ENCODE measurements at regions not wholly inside any gene's neighbourhood (a gene's known extent, or its start where the extent isn't known, plus 50 kb on each side); places are given as distances from the start of the nearest gene placed in this dataset.
A peak's percentile ranks its signal among the peaks of the same experiment; 100 is the strongest.

GRCh38 chr21:30104241-30104640 is 62.4 kb downstream of the CLDN17 start:
- Histone ChIP-seq H3K4me3 (ENCODE audit: low read length) (no peak overlapping the region), H3K9me3 (ENCODE audit: control insufficient read depth, low read length) (no peaks in the 10 kb centered on the region), H3K9ac (ENCODE audit: low read length) (no peak overlapping the region), H3K27me3 (replicated peaks; ENCODE audit: control insufficient read depth, insufficient read depth, low read length) (no peaks in the 10 kb centered on the region), H3K36me3 (ENCODE audit: control insufficient read depth, insufficient read depth, low read length, severe bottlenecking) (no peaks in the 10 kb centered on the region), H3K4me1 (ENCODE audit: control insufficient read depth, insufficient read depth, low read length) (peaks cover 12% of the 10 kb centered on the region)
- DNase-seq (ENCODE audit: low read depth): no peak

GRCh38 chr21:30102871-30103270 is 63.7 kb downstream of the CLDN17 start:
- DNase-seq (ENCODE audit: low read depth): no peak
- no peaks in the 10 kb centered on the region for H3K27me3 ChIP-seq (replicated peaks; ENCODE audit: control insufficient read depth, insufficient read depth, low read length)
- no peak overlapping the region for H3K9ac ChIP-seq (ENCODE audit: low read length)
- H3K4me3 ChIP-seq (ENCODE audit: low read length): no peak overlapping the region
- peaks cover 12% of the 10 kb centered on the region for H3K4me1 ChIP-seq (ENCODE audit: control insufficient read depth, insufficient read depth, low read length)
- no peaks in the 10 kb centered on the region for H3K36me3 ChIP-seq (ENCODE audit: control insufficient read depth, insufficient read depth, low read length, severe bottlenecking)
- H3K9me3 ChIP-seq (ENCODE audit: control insufficient read depth, low read length): no peaks in the 10 kb centered on the region

GRCh38 chr21:30101967-30102366 is 64.6 kb downstream of the CLDN17 start:
- Histone ChIP-seq H3K27me3 (replicated peaks; ENCODE audit: control insufficient read depth, insufficient read depth, low read length) (no peaks in the 10 kb centered on the region), H3K9me3 (ENCODE audit: control insufficient read depth, low read length) (no peaks in the 10 kb centered on the region), H3K9ac (ENCODE audit: low read length) (no peak overlapping the region), H3K4me3 (ENCODE audit: low read length) (no peak overlapping the region), H3K36me3 (ENCODE audit: control insufficient read depth, insufficient read depth, low read length, severe bottlenecking) (no peaks in the 10 kb centered on the region), H3K4me1 (ENCODE audit: control insufficient read depth, insufficient read depth, low read length) (peaks cover 12% of the 10 kb centered on the region)
- DNase-seq (ENCODE audit: low read depth): no peak

- no peak overlapping the region for H3K4me3 ChIP-seq (ENCODE audit: low read length)
- DNase-seq (ENCODE audit: low read depth): no peak
- peaks cover 12% of the 10 kb centered on the region for H3K4me1 ChIP-seq (ENCODE audit: control insufficient read depth, insufficient read depth, low read length)
- no peaks in the 10 kb centered on the region for H3K27me3 ChIP-seq (replicated peaks; ENCODE audit: control insufficient read depth, insufficient read depth, low read length)
- no peaks in the 10 kb centered on the region for H3K9me3 ChIP-seq (ENCODE audit: control insufficient read depth, low read length)
- H3K36me3 ChIP-seq (ENCODE audit: control insufficient read depth, insufficient read depth, low read length, severe bottlenecking): no peaks in the 10 kb centered on the region
- no peak overlapping the region for H3K9ac ChIP-seq (ENCODE audit: low read length)
Measured at GRCh38 chr21:30097791-30098190, 68.8 kb downstream of the CLDN17 start.

GRCh38 chr21:30083225-30083945 is 83.2 kb downstream of the CLDN17 start:
- DNase-seq (ENCODE audit: low read depth): no peak
- H3K4me3 ChIP-seq (ENCODE audit: low read length): no peak overlapping the region

GRCh38 chr21:30081506-30081905 is 85.1 kb downstream of the CLDN17 start:
- Histone ChIP-seq H3K4me1 (ENCODE audit: control insufficient read depth, insufficient read depth, low read length) (no peaks in the 10 kb centered on the region), H3K9ac (ENCODE audit: low read length) (no peak overlapping the region), H3K36me3 (ENCODE audit: control insufficient read depth, insufficient read depth, low read length, severe bottlenecking) (no peaks in the 10 kb centered on the region), H3K4me3 (ENCODE audit: low read length) (no peak overlapping the region), H3K27me3 (replicated peaks; ENCODE audit: control insufficient read depth, insufficient read depth, low read length) (no peaks in the 10 kb centered on the region), H3K9me3 (ENCODE audit: control insufficient read depth, low read length) (peaks cover 6% of the 10 kb centered on the region)
- no peak for DNase-seq (ENCODE audit: low read depth)

More at GRCh38 chr21:30083225-30083945, 83.2 kb downstream of the CLDN17 start:
- Histone ChIP-seq H3K27me3 (replicated peaks; ENCODE audit: control insufficient read depth, insufficient read depth, low read length) (no peaks in the 10 kb centered on the region), H3K36me3 (ENCODE audit: control insufficient read depth, insufficient read depth, low read length, severe bottlenecking) (no peaks in the 10 kb centered on the region), H3K4me1 (ENCODE audit: control insufficient read depth, insufficient read depth, low read length) (no peaks in the 10 kb centered on the region), H3K9me3 (ENCODE audit: control insufficient read depth, low read length) (peaks cover 6% of the 10 kb centered on the region), H3K9ac (ENCODE audit: low read length) (no peak overlapping the region)

- Histone ChIP-seq H3K27me3 (replicated peaks; ENCODE audit: control insufficient read depth, insufficient read depth, low read length) (no peaks in the 10 kb centered on the region), H3K36me3 (ENCODE audit: control insufficient read depth, insufficient read depth, low read length, severe bottlenecking) (no peaks in the 10 kb centered on the region), H3K9ac (ENCODE audit: low read length) (no peak overlapping the region), H3K4me1 (ENCODE audit: control insufficient read depth, insufficient read depth, low read length) (peaks cover 6% of the 10 kb centered on the region), H3K9me3 (ENCODE audit: control insufficient read depth, low read length) (peaks cover 10% of the 10 kb centered on the region), H3K4me3 (ENCODE audit: low read length) (no peak overlapping the region)
- peak; percentile 29 for DNase-seq (ENCODE audit: low read depth)
Measured at GRCh38 chr21:30072496-30072895, 94.1 kb downstream of the CLDN17 start.

GRCh38 chr21:30058928-30059327 is 107.7 kb downstream of the CLDN17 start:
- H3K9ac ChIP-seq (ENCODE audit: low read length): no peak overlapping the region
- no peaks in the 10 kb centered on the region for H3K27me3 ChIP-seq (replicated peaks; ENCODE audit: control insufficient read depth, insufficient read depth, low read length)
- no peak for DNase-seq (ENCODE audit: low read depth)
- H3K4me1 ChIP-seq (ENCODE audit: control insufficient read depth, insufficient read depth, low read length): no peaks in the 10 kb centered on the region
- H3K36me3 ChIP-seq (ENCODE audit: control insufficient read depth, insufficient read depth, low read length, severe bottlenecking): no peaks in the 10 kb centered on the region
- H3K9me3 ChIP-seq (ENCODE audit: control insufficient read depth, low read length): no peaks in the 10 kb centered on the region
- H3K4me3 ChIP-seq (ENCODE audit: low read length): no peak overlapping the region

GRCh38 chr21:30057108-30057507 is 109.5 kb downstream of the CLDN17 start:
- Histone ChIP-seq H3K9me3 (ENCODE audit: control insufficient read depth, low read length) (no peaks in the 10 kb centered on the region), H3K27me3 (replicated peaks; ENCODE audit: control insufficient read depth, insufficient read depth, low read length) (no peaks in the 10 kb centered on the region), H3K36me3 (ENCODE audit: control insufficient read depth, insufficient read depth, low read length, severe bottlenecking) (no peaks in the 10 kb centered on the region), H3K4me1 (ENCODE audit: control insufficient read depth, insufficient read depth, low read length) (no peaks in the 10 kb centered on the region), H3K4me3 (ENCODE audit: low read length) (no peak overlapping the region), H3K9ac (ENCODE audit: low read length) (no peak overlapping the region)
- no peak for DNase-seq (ENCODE audit: low read depth)

- Histone ChIP-seq H3K4me3 (ENCODE audit: low read length) (no peak overlapping the region), H3K4me1 (ENCODE audit: control insufficient read depth, insufficient read depth, low read length) (peaks cover 1% of the 10 kb centered on the region), H3K9ac (ENCODE audit: low read length) (no peak overlapping the region), H3K27me3 (replicated peaks; ENCODE audit: control insufficient read depth, insufficient read depth, low read length) (no peaks in the 10 kb centered on the region), H3K36me3 (ENCODE audit: control insufficient read depth, insufficient read depth, low read length, severe bottlenecking) (no peaks in the 10 kb centered on the region), H3K9me3 (ENCODE audit: control insufficient read depth, low read length) (no peaks in the 10 kb centered on the region)
- DNase-seq (ENCODE audit: low read depth): no peak
Measured at GRCh38 chr21:30048570-30048969, 108.8 kb upstream of the GRIK1 start.

- H3K27me3 ChIP-seq (replicated peaks; ENCODE audit: control insufficient read depth, insufficient read depth, low read length): no peaks in the 10 kb centered on the region
- no peak overlapping the region for H3K9ac ChIP-seq (ENCODE audit: low read length)
- H3K9me3 ChIP-seq (ENCODE audit: control insufficient read depth, low read length): peaks cover 6% of the 10 kb centered on the region
- DNase-seq (ENCODE audit: low read depth): peak; percentile 69
- H3K4me3 ChIP-seq (ENCODE audit: low read length): no peak overlapping the region
- H3K4me1 ChIP-seq (ENCODE audit: control insufficient read depth, insufficient read depth, low read length): peaks cover 8% of the 10 kb centered on the region
- H3K36me3 ChIP-seq (ENCODE audit: control insufficient read depth, insufficient read depth, low read length, severe bottlenecking): no peaks in the 10 kb centered on the region
Measured at GRCh38 chr21:30044447-30045064, 104.8 kb upstream of the GRIK1 start.

All from adipocyte (in vitro differentiated cells).